OCI-LY1 (cell line): ENCODE measurements at regions not wholly inside any gene's neighbourhood (a gene's known extent, or its start where the extent isn't known, plus 50 kb on each side); places are given as distances from the start of the nearest gene placed in this dataset.

ENCODE experiments used
- H2AFZ ChIP-seq: fragments of 200-600 bp; sonication (generic), shearing (Covaris generic); 2 replicates; pipeline ENCODE4 v1.6.0; 2014; ENCODE audit warnings: antibody characterized with exemption, mild to moderate bottlenecking, low read length
- H3F3A ChIP-seq: fragments of 200-600 bp; sonication (generic), shearing (Covaris generic); 2 replicates; pipeline ENCODE4 v1.6.0; 2014; ENCODE audit warnings: mild to moderate bottlenecking, antibody characterized with exemption, low read length, moderate library complexity; ENCODE audit not compliant: insufficient read depth
- H3K27ac ChIP-seq: fragments of 200-600 bp; sonication (generic); 2 replicates; pipeline ENCODE4 v1.5.1; 2014; ENCODE audit warnings: low read length, mixed run types, mild to moderate bottlenecking, low read depth; ENCODE audit not compliant: poor library complexity, severe bottlenecking
- H3K27me3 ChIP-seq: fragments of 200-600 bp; sonication (generic); 2 replicates; pipeline ENCODE4 v1.6.0; 2014; ENCODE audit warnings: antibody characterized with exemption, mild to moderate bottlenecking, low read length, moderate library complexity; ENCODE audit not compliant: insufficient read depth
- H3K36me3 ChIP-seq: fragments of 200-600 bp; sonication (generic); 2 replicates; pipeline ENCODE4 v1.6.1; 2014; ENCODE audit warnings: mild to moderate bottlenecking, antibody characterized with exemption, low read length, moderate library complexity, mixed read lengths; ENCODE audit not compliant: insufficient read depth
- H3K4me1 ChIP-seq: fragments of 200-600 bp; sonication (generic); 2 replicates; pipeline ENCODE4 v1.5.1; 2014; ENCODE audit warnings: mild to moderate bottlenecking, low read length, moderate library complexity; ENCODE audit not compliant: insufficient read depth, severe bottlenecking
- H3K4me2 ChIP-seq: fragments of 200-600 bp; sonication (generic), shearing (Covaris generic); 2 replicates; pipeline ENCODE4 v1.6.1; 2014; ENCODE audit warnings: low read length
- H3K4me3 ChIP-seq: fragments of 200-600 bp; sonication (generic); 2 replicates; pipeline ENCODE4 v1.5.1; 2014; ENCODE audit warnings: low read length, low read depth, mild to moderate bottlenecking, mixed read lengths; ENCODE audit not compliant: poor library complexity, severe bottlenecking
- H3K79me2 ChIP-seq: fragments of 200-600 bp; shearing (Covaris generic); 2 replicates; pipeline ENCODE4 v1.6.1; 2016; ENCODE audit warnings: mixed run types, low read length, mixed read lengths; ENCODE audit not compliant: insufficient read depth
- H3K9ac ChIP-seq: fragments of 200-600 bp; sonication (generic), shearing (Covaris generic); 2 replicates; pipeline ENCODE4 v1.6.1; 2014; ENCODE audit warnings: mild to moderate bottlenecking, low read length, mixed read lengths
- H3K9me2 ChIP-seq: fragments of 200-600 bp; sonication (generic), shearing (Covaris generic); 2 replicates; pipeline ENCODE4 v1.6.1; 2014; ENCODE audit warnings: low read depth, mild to moderate bottlenecking, low read length, mixed read lengths
- H3K9me3 ChIP-seq: fragments of 200-600 bp; shearing (Covaris generic); 2 replicates; pipeline ENCODE4 v1.6.1; 2014; ENCODE audit warnings: low read length, mixed read lengths
- H4K20me1 ChIP-seq: fragments of 200-600 bp; sonication (generic), shearing (Covaris generic); 2 replicates; pipeline ENCODE4 v1.6.0; 2016; ENCODE audit warnings: mild to moderate bottlenecking, low read length; ENCODE audit not compliant: insufficient read depth
- EZH2 ChIP-seq: fragments of 200-600 bp; sonication (generic), shearing (Covaris generic); IDR thresholded peaks from 2 replicates; pipeline ENCODE4 v1.8.0; 2017; ENCODE audit warnings: borderline replicate concordance, mixed run types, mild to moderate bottlenecking, antibody characterized with exemption, low read length, moderate library complexity, mixed read lengths
- TF ChIP-seq, protein P1 (sequence below): fragments of 200-600 bp; sonication (generic), shearing (Covaris generic); IDR thresholded peaks from 2 replicates; pipeline ENCODE4 v1.5.1; 2017; ENCODE audit warnings: mild to moderate bottlenecking, antibody characterized with exemption, low read length, moderate library complexity, mixed read lengths

GRCh38 chr7:67752227-67752626 lies 755.6 kb downstream of the TYW1 start:
- H3K27ac ChIP-seq, result no peak overlapping the region
- no peaks in the 10 kb centered on the region for H4K20me1 ChIP-seq
- H3K4me3 ChIP-seq, result no peak overlapping the region
- no peaks in the 10 kb centered on the region for H3K79me2 ChIP-seq
- H3K9me3 ChIP-seq, result no peaks in the 10 kb centered on the region
- no peak overlapping the region for H2AFZ ChIP-seq
- no peak overlapping the region for H3K9ac ChIP-seq
- no peak for TF ChIP-seq EZH2
- TF ChIP-seq, protein P1, sequence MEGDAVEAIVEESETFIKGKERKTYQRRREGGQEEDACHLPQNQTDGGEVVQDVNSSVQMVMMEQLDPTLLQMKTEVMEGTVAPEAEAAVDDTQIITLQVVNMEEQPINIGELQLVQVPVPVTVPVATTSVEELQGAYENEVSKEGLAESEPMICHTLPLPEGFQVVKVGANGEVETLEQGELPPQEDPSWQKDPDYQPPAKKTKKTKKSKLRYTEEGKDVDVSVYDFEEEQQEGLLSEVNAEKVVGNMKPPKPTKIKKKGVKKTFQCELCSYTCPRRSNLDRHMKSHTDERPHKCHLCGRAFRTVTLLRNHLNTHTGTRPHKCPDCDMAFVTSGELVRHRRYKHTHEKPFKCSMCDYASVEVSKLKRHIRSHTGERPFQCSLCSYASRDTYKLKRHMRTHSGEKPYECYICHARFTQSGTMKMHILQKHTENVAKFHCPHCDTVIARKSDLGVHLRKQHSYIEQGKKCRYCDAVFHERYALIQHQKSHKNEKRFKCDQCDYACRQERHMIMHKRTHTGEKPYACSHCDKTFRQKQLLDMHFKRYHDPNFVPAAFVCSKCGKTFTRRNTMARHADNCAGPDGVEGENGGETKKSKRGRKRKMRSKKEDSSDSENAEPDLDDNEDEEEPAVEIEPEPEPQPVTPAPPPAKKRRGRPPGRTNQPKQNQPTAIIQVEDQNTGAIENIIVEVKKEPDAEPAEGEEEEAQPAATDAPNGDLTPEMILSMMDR, result no peak
- no peaks in the 10 kb centered on the region for H3F3A ChIP-seq
- H3K36me3 ChIP-seq, result no peaks in the 10 kb centered on the region
- no peaks in the 10 kb centered on the region for H3K9me2 ChIP-seq
- H3K4me1 ChIP-seq, result no peaks in the 10 kb centered on the region
- H3K27me3 ChIP-seq, result no peaks in the 10 kb centered on the region
- H3K4me2 ChIP-seq, result no peak overlapping the region

- no peak overlapping the region for H2AFZ ChIP-seq
- no peaks in the 10 kb centered on the region for H3K36me3 ChIP-seq
- no peaks in the 10 kb centered on the region for H3K27me3 ChIP-seq
- no peaks in the 10 kb centered on the region for H3F3A ChIP-seq
- no peak overlapping the region for H3K4me3 ChIP-seq
- no peak overlapping the region for H3K27ac ChIP-seq
- H4K20me1 ChIP-seq, result no peaks in the 10 kb centered on the region
- no peaks in the 10 kb centered on the region for H3K79me2 ChIP-seq
- no peak overlapping the region for H3K4me2 ChIP-seq
- H3K4me1 ChIP-seq, result no peaks in the 10 kb centered on the region
- no peak overlapping the region for H3K9ac ChIP-seq
- TF ChIP-seq EZH2, result no peak
- TF ChIP-seq, protein P1, result no peak
- H3K9me2 ChIP-seq, result no peaks in the 10 kb centered on the region
- no peaks in the 10 kb centered on the region for H3K9me3 ChIP-seq
Observed at GRCh38 chr7:67753891-67754290, 757.3 kb downstream of the TYW1 start.

DNA sequence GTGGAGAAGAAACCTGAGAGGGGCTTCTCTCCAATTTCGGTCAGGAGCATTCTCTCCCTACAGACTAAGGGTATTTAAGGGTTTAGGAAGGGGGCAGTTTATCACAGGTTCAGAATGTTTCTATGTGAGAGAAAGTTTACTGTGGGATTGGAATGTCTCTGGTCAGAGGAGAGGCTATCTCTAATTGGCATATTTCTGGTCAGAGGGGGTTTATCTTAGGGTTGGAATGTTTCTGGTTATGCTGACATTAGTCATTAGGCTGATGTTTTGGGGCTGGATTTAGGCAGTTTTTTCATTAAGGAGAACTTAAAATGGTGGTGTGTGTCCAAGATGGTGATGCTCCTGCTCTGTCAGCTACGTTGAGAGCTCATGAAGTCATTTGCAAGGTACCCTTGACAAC lies 758.0 kb downstream of the TYW1 start:
- no peaks in the 10 kb centered on the region for H4K20me1 ChIP-seq
- H3K27ac ChIP-seq, result no peak overlapping the region
- no peaks in the 10 kb centered on the region for H3K36me3 ChIP-seq
- H3K4me2 ChIP-seq, result no peak overlapping the region
- no peak overlapping the region for H3K9ac ChIP-seq
- no peaks in the 10 kb centered on the region for H3K4me1 ChIP-seq
- H3F3A ChIP-seq, result no peaks in the 10 kb centered on the region
- H3K27me3 ChIP-seq, result no peaks in the 10 kb centered on the region
- no peak overlapping the region for H2AFZ ChIP-seq
- H3K79me2 ChIP-seq, result no peaks in the 10 kb centered on the region
- H3K9me3 ChIP-seq, result no peaks in the 10 kb centered on the region
- no peak for TF ChIP-seq EZH2
- TF ChIP-seq, protein P1, result no peak
- no peaks in the 10 kb centered on the region for H3K9me2 ChIP-seq
- H3K4me3 ChIP-seq, result no peak overlapping the region
